Keratinocyte (primary cell): ENCODE measurements at regions not wholly inside any gene's neighbourhood (a gene's known extent, or its start where the extent isn't known, plus 50 kb on each side); places are given as distances from the start of the nearest gene placed in this dataset.
"Not testable (repeated sequence)": the region's sequence is repeated elsewhere in the genome, so short reads cannot be mapped to it uniquely, and the experiment has no call there.

Experiments used
- DNase-seq: peaks from one replicate; pipeline ENCODE4 v3.0.0-alpha.2; 2011; ENCODE audit warnings: low read depth, missing footprints, low spot score
- FAIRE-seq: peaks from 2 replicates; lab custom pipeline; 2011; peaks lifted over from hg19 to GRCh38; lab: Jason Lieb, UNC
- H2AFZ ChIP-seq: 2 replicates; pipeline ENCODE4 v1.6.0; 2012; ENCODE audit warnings: low read length, control low read depth, inconsistent platforms; ENCODE audit not compliant: control insufficient read depth
- H3K27ac ChIP-seq: 2 replicates; pipeline ENCODE4 v1.5.1; 2011; ENCODE audit warnings: low read length; ENCODE audit not compliant: control insufficient read depth, insufficient read depth
- H3K27me3 ChIP-seq: 3 replicates; pipeline ENCODE4 v1.6.0; 2011; ENCODE audit warnings: low read length; ENCODE audit not compliant: control insufficient read depth, insufficient read depth; ENCODE audit errors: extremely low read depth
- H3K36me3 ChIP-seq, 2 experiments: 2 replicates in 1 of 2; 3 replicates in 1 of 2; pipeline ENCODE4 v1.5.1; 2011; ENCODE audit warnings: low read length in 2 of 2, mild to moderate bottlenecking in 1 of 2; ENCODE audit not compliant: control insufficient read depth in 2 of 2, insufficient read depth in 2 of 2; ENCODE audit errors: extremely low read depth in 1 of 2
- H3K4me1 ChIP-seq: 3 replicates; pipeline ENCODE4 v1.5.1; 2011; ENCODE audit warnings: low read length; ENCODE audit not compliant: control insufficient read depth, insufficient read depth; ENCODE audit errors: extremely low read depth
- H3K4me2 ChIP-seq: 3 replicates; pipeline ENCODE4 v1.6.0; 2011; ENCODE audit warnings: low read depth, low read length; ENCODE audit not compliant: control insufficient read depth, insufficient read depth; ENCODE audit errors: extremely low read depth
- H3K4me3 ChIP-seq, 3 experiments: fragments of 200-600 bp in 1 of 3; sonication (generic) in 1 of 3; 2 replicates in 2 of 3; 3 replicates in 1 of 3; pipeline ENCODE4 v1.5.1; 2011 to 2016; ENCODE audit warnings: low read length in 3 of 3, mild to moderate bottlenecking in 3 of 3, control low read depth in 2 of 3, inconsistent platforms in 1 of 3, low read depth in 1 of 3, mixed read lengths in 1 of 3, mixed run types in 1 of 3, moderate library complexity in 1 of 3; ENCODE audit not compliant: control insufficient read depth in 2 of 3, insufficient read depth in 2 of 3; ENCODE audit errors: extremely low read depth in 1 of 3
- H3K79me2 ChIP-seq: 2 replicates; pipeline ENCODE4 v1.6.0; 2012; ENCODE audit warnings: low read length; ENCODE audit not compliant: control insufficient read depth, insufficient read depth
- H3K9ac ChIP-seq: 3 replicates; pipeline ENCODE4 v1.6.0; 2011; ENCODE audit warnings: low read length; ENCODE audit not compliant: control insufficient read depth, insufficient read depth; ENCODE audit errors: extremely low read depth
- H3K9me1 ChIP-seq: 3 replicates; pipeline ENCODE4 v1.6.0; 2011; ENCODE audit warnings: low read length; ENCODE audit not compliant: control insufficient read depth, insufficient read depth; ENCODE audit errors: extremely low read depth
- H3K9me3 ChIP-seq: 2 replicates; pipeline ENCODE4 v1.5.1; 2012; ENCODE audit warnings: low read depth, low read length; ENCODE audit not compliant: control insufficient read depth
- H4K20me1 ChIP-seq: 3 replicates; pipeline ENCODE4 v1.6.0; 2011; ENCODE audit warnings: low read length; ENCODE audit not compliant: control insufficient read depth, insufficient read depth; ENCODE audit errors: extremely low read depth
- CTCF ChIP-seq, 3 experiments: IDR thresholded peaks in 1 of 3; conservative IDR thresholded peaks in 1 of 3; optimal IDR thresholded peaks in 1 of 3; 2 replicates in 2 of 3; 3 replicates in 1 of 3; pipeline versions ENCODE3 to v1.5.1; 2011; ENCODE audit warnings: low read length in 3 of 3, mild to moderate bottlenecking in 3 of 3, moderate library complexity in 2 of 3, control low read depth in 1 of 3, inconsistent platforms in 1 of 3; ENCODE audit not compliant: insufficient read depth in 2 of 3; ENCODE audit errors: extremely low read depth in 1 of 3
- EZH2 ChIP-seq: IDR thresholded peaks from one replicate; pipeline ENCODE4 v1.6.1; 2012; ENCODE audit warnings: inconsistent platforms, mild to moderate bottlenecking, low read length, moderate library complexity
- dilution Hi-C: fragments of 300-500 bp; cut with MboI; formaldehyde crosslinking; loops from one replicate; pipeline ENCODE4 v1.7.0; 2020; ENCODE audit warnings: low sequenced_read_pairs; ENCODE audit not compliant: extremely low pct_ligation_motif_present

- TF ChIP-seq CTCF (optimal IDR thresholded peaks at IDR 0.05 in 1 of 3, IDR thresholded peaks at IDR 0.05 in 1 of 3, conservative IDR thresholded peaks at IDR 0.05 in 1 of 3; ENCODE audit: extremely low read depth in 1 of 3, insufficient read depth in 2 of 3, low read length in 3 of 3): no peak
- no peak for TF ChIP-seq EZH2
- Histone ChIP-seq H3K4me1 (no peaks in the 10 kb centered on the region), H4K20me1 (no peaks in the 10 kb centered on the region), H3K9me1 (no peaks in the 10 kb centered on the region), H2AFZ (no peak overlapping the region), H3K27ac (no peak overlapping the region), H3K4me2 (no peak overlapping the region), H3K36me3 (no peaks in the 10 kb centered on the region), H3K9me3 (no peaks in the 10 kb centered on the region), H3K9ac (no peak overlapping the region), H3K4me3 (no peak overlapping the region), H3K27me3 (no peaks in the 10 kb centered on the region), H3K79me2 (no peaks in the 10 kb centered on the region)
- DNase-seq (no peak), FAIRE-seq (no peak)
- dilution Hi-C loops: no loop called here
These were observed 258.2 kb upstream of the IRS2 start for GRCh38 chr13:110044551-110045111.

- no peaks in the 10 kb centered on the region for H3K27me3 ChIP-seq
- no peak overlapping the region for H3K4me2 ChIP-seq
- H3K4me1 ChIP-seq: no peaks in the 10 kb centered on the region
- no peak for DNase-seq
- H4K20me1 ChIP-seq: no peaks in the 10 kb centered on the region
- no peak overlapping the region for H3K9ac ChIP-seq
- H3K79me2 ChIP-seq: no peaks in the 10 kb centered on the region
- TF ChIP-seq EZH2 (no peak), CTCF (optimal IDR thresholded peaks at IDR 0.05 in 1 of 3, IDR thresholded peaks at IDR 0.05 in 1 of 3, conservative IDR thresholded peaks at IDR 0.05 in 1 of 3; ENCODE audit: extremely low read depth in 1 of 3, insufficient read depth in 2 of 3, low read length in 3 of 3) (no peak)
- no peak overlapping the region for H3K4me3 ChIP-seq
- no peaks in the 10 kb centered on the region for H3K9me3 ChIP-seq
- no peak overlapping the region for H3K27ac ChIP-seq
- H3K9me1 ChIP-seq: no peaks in the 10 kb centered on the region
- no peak for FAIRE-seq
- H2AFZ ChIP-seq: no peak overlapping the region
- no peaks in the 10 kb centered on the region for H3K36me3 ChIP-seq
- dilution Hi-C loops: no loop called here
These were observed 256.0 kb upstream of the IRS2 start for GRCh38 chr13:110042253-110042950.

GRCh38 chr13:110041638-110042037 is 255.3 kb upstream of the IRS2 start:
- H3K36me3 ChIP-seq, FAIRE-seq, H4K20me1 ChIP-seq, DNase-seq, H3K9me3 ChIP-seq, H3K27me3 ChIP-seq, dilution Hi-C loops, H2AFZ ChIP-seq, H3K4me1 ChIP-seq, H3K27ac ChIP-seq, H3K4me3 ChIP-seq, H3K4me2 ChIP-seq, H3K79me2 ChIP-seq, H3K9ac ChIP-seq, H3K9me1 ChIP-seq: not testable (repeated sequence)
